IMR-90 (cell line): ENCODE measurements at regions not wholly inside any gene's neighbourhood (a gene's known extent, or its start where the extent isn't known, plus 50 kb on each side); places are given as distances from the start of the nearest gene placed in this dataset.
A peak's percentile ranks its signal among the peaks of the same experiment; 100 is the strongest.

Source experiments
- ATAC-seq: fragments of 200-7000 bp; cut with Tn5 transposase; 2 replicates; pipeline ENCODE4 v1.9.1; 2020; ENCODE audit warnings: low read depth, mild to moderate bottlenecking, moderate library complexity
- BruUV-seq: library from RNA; stranded (reverse); fragments of 400-500 nt; replicated peaks from 2 replicates; lab custom pipeline; 2021; lab: Mats Ljungman, UMichigan
- CTCF ChIA-PET: fragments of 300-600 bp; formaldehyde crosslinking; extraction: SDS; loops from one replicate; lab custom pipeline; 2021; ENCODE audit warnings: antibody characterized with exemption; lab: Yijun Ruan, JAX
- POLR2A ChIA-PET: fragments of 300-600 bp; sonication (Branson Sonifier 250); formaldehyde crosslinking; loops from one replicate; lab custom pipeline; 2022; ENCODE audit warnings: antibody characterized with exemption; ENCODE audit not compliant: unreplicated experiment; lab: Charles Lee
- DNase-seq: peaks from one replicate; pipeline ENCODE4 v3.0.0; 2013
- H2AFZ ChIP-seq: replicated peaks from 2 replicates; pipeline ENCODE3; 2013; ENCODE audit warnings: low read length, mild to moderate bottlenecking; ENCODE audit not compliant: poor library complexity
- H2AK5ac ChIP-seq: 2 replicates; pipeline ENCODE4 v1.6.1; 2013; ENCODE audit warnings: low read depth, low read length, inconsistent platforms
- H2AK9ac ChIP-seq: replicated peaks from 2 replicates; pipeline ENCODE3; 2013; ENCODE audit warnings: mild to moderate bottlenecking, low read depth, low read length, moderate library complexity; ENCODE audit not compliant: poor library complexity
- H2BK120ac ChIP-seq: 2 replicates; pipeline ENCODE4 v1.6.1; 2013; ENCODE audit warnings: low read depth, low read length, inconsistent platforms
- H2BK15ac ChIP-seq: 3 replicates; pipeline ENCODE4 v1.6.1; 2013; ENCODE audit warnings: low read depth, low read length, inconsistent platforms
- H2BK20ac ChIP-seq: 2 replicates; pipeline ENCODE4 v1.6.1; 2013; ENCODE audit warnings: low read depth, mild to moderate bottlenecking, inconsistent platforms, low read length, moderate library complexity
- H2BK5ac ChIP-seq: 2 replicates; pipeline ENCODE4 v1.6.1; 2013; ENCODE audit warnings: mild to moderate bottlenecking, low read depth, low read length, inconsistent platforms; ENCODE audit not compliant: poor library complexity, severe bottlenecking
- H3K14ac ChIP-seq: replicated peaks from 2 replicates; pipeline ENCODE4 v1.6.1; 2013; ENCODE audit warnings: low read depth, low read length, inconsistent platforms
- H3K18ac ChIP-seq: 2 replicates; pipeline ENCODE4 v1.6.1; 2013; ENCODE audit warnings: low read depth, low read length, control low read depth
- H3K23ac ChIP-seq: 2 replicates; pipeline ENCODE4 v1.6.1; 2013; ENCODE audit warnings: low read depth, low read length, inconsistent platforms
- H3K27ac ChIP-seq: 2 replicates; pipeline ENCODE4 v1.5.1; 2013; ENCODE audit warnings: mild to moderate bottlenecking, control low read depth, low read length; ENCODE audit not compliant: insufficient read depth
- H3K27me3 ChIP-seq: 2 replicates; pipeline ENCODE4 v1.6.1; 2013; ENCODE audit warnings: low read length; ENCODE audit not compliant: control insufficient read depth, insufficient read depth
- H3K36me3 ChIP-seq: 2 replicates; pipeline ENCODE4 v1.6.1; 2013; ENCODE audit warnings: low read length, mixed read lengths; ENCODE audit not compliant: control insufficient read depth, insufficient read depth
- H3K4ac ChIP-seq: 2 replicates; pipeline ENCODE4 v1.6.1; 2013; ENCODE audit warnings: low read depth, low read length, inconsistent platforms
- H3K4me1 ChIP-seq: 2 replicates; pipeline ENCODE4 v1.6.1; 2013; ENCODE audit warnings: low read length, mixed read lengths; ENCODE audit not compliant: control insufficient read depth, insufficient read depth
- H3K4me2 ChIP-seq: 2 replicates; pipeline ENCODE4 v1.6.1; 2013; ENCODE audit warnings: low read depth, mild to moderate bottlenecking, control low read depth, low read length, moderate library complexity
- H3K4me3 ChIP-seq: 2 replicates; pipeline ENCODE4 v1.5.1; 2013; ENCODE audit warnings: low read depth, mild to moderate bottlenecking, control low read depth, low read length, moderate library complexity; ENCODE audit not compliant: insufficient read depth
- H3K56ac ChIP-seq: 2 replicates; pipeline ENCODE4 v1.6.1; 2013; ENCODE audit warnings: low read length, inconsistent platforms; ENCODE audit not compliant: insufficient read depth; ENCODE audit errors: extremely low read depth
- H3K79me1 ChIP-seq, 2 experiments: 2 replicates each; pipeline ENCODE4 v1.6.1; 2013; ENCODE audit warnings: low read length in 2 of 2, inconsistent platforms in 1 of 2, low read depth in 1 of 2
- H3K9ac ChIP-seq: 2 replicates; pipeline ENCODE4 v1.6.1; 2013; ENCODE audit warnings: low read depth, low read length, control low read depth
- H3K9me1 ChIP-seq: 2 replicates; pipeline ENCODE4 v1.6.1; 2013; ENCODE audit warnings: low read length, inconsistent platforms; ENCODE audit not compliant: insufficient read depth
- H3K9me3 ChIP-seq: 2 replicates; pipeline ENCODE4 v1.6.1; 2013; ENCODE audit warnings: low read length; ENCODE audit not compliant: control insufficient read depth, insufficient read depth
- H4K20me1 ChIP-seq: 2 replicates; pipeline ENCODE4 v1.6.1; 2013; ENCODE audit warnings: low read length, inconsistent platforms; ENCODE audit not compliant: insufficient read depth
- H4K5ac ChIP-seq: 2 replicates; pipeline ENCODE4 v1.6.1; 2013; ENCODE audit warnings: mild to moderate bottlenecking, low read depth, low read length, control low read depth
- H4K8ac ChIP-seq, 2 experiments: 2 replicates each; pipeline ENCODE4 v1.6.1; 2013; ENCODE audit warnings: low read depth in 2 of 2, low read length in 2 of 2, control low read depth in 1 of 2, inconsistent platforms in 1 of 2
- H4K91ac ChIP-seq: 2 replicates; pipeline ENCODE4 v1.6.1; 2013; ENCODE audit warnings: low read depth, low read length, inconsistent platforms; ENCODE audit not compliant: insufficient read depth
- BHLHE40 ChIP-seq: fragments of 150-350 bp; IDR thresholded peaks from 2 replicates; pipeline ENCODE4 v1.6.1; 2016; ENCODE audit warnings: mild to moderate bottlenecking, low read depth, low read length
- CEBPB ChIP-seq: IDR thresholded peaks from 2 replicates; pipeline ENCODE4 v1.6.1; 2012; ENCODE audit warnings: low read depth, low read length, improper control_type of control experiment
- CHD1 ChIP-seq: IDR thresholded peaks from 2 replicates; pipeline ENCODE4 v1.6.1; 2012; ENCODE audit warnings: low read depth, low read length, improper control_type of control experiment
- MAZ ChIP-seq: IDR thresholded peaks from 2 replicates; pipeline ENCODE4 v1.6.1; 2012; ENCODE audit warnings: low read depth, mild to moderate bottlenecking, low read length, improper control_type of control experiment, moderate library complexity, borderline replicate concordance
- MXI1 ChIP-seq: IDR thresholded peaks from 2 replicates; pipeline ENCODE4 v1.6.1; 2012; ENCODE audit warnings: low read depth, mild to moderate bottlenecking, low read length, moderate library complexity, borderline replicate concordance
- NFE2L2 ChIP-seq: fragments of 150-350 bp; IDR thresholded peaks from 2 replicates; pipeline ENCODE4 v1.6.1; 2016; ENCODE audit warnings: low read depth, mild to moderate bottlenecking, low read length
- POLR2A ChIP-seq: IDR thresholded peaks from 2 replicates; pipeline ENCODE4 v1.6.1; 2012; ENCODE audit warnings: mild to moderate bottlenecking, low read depth, low read length
- RAD21 ChIP-seq: IDR thresholded peaks from 2 replicates; pipeline ENCODE4 v1.6.1; 2012; ENCODE audit warnings: low read length, improper control_type of control experiment
- RCOR1 ChIP-seq: IDR thresholded peaks from 2 replicates; pipeline ENCODE4 v1.6.1; 2012; ENCODE audit warnings: mild to moderate bottlenecking, low read length, improper control_type of control experiment; ENCODE audit not compliant: insufficient replicate concordance
- SMC3 ChIP-seq: fragments of 150-350 bp; IDR thresholded peaks from 2 replicates; pipeline ENCODE4 v1.6.1; 2016; ENCODE audit warnings: low read depth, mild to moderate bottlenecking, antibody characterized with exemption, low read length, moderate library complexity
- WGBS, 2 experiments: methylation state at CpG; one replicate each; pipeline versions ENCODE4 v1.1.5 to v1.1.7; 2013; ENCODE audit warnings: missing lambda C conversion rate in 2 of 2; ENCODE audit not compliant: insufficient read length in 1 of 2; ENCODE audit errors: extremely low coverage in 2 of 2; 5-methylcytosine and 5-hydroxymethylcytosine counted together
- dilution Hi-C: fragments of 300-500 bp; cut with HindIII; formaldehyde crosslinking; loops from one replicate; pipeline ENCODE4 v1.14.3; 2018; ENCODE audit warnings: low sequenced_read_pairs; ENCODE audit not compliant: unreplicated experiment
- in situ Hi-C: fragments of 300-500 bp; cut with MboI; formaldehyde crosslinking; loops from 3 replicates; pipeline ENCODE4 v1.14.3; 2019; ENCODE audit warnings: low sequenced_read_pairs, inconsistent platforms, mixed read lengths
- intact Hi-C: fragments of 100-400 bp; cut with micrococcal nuclease; formaldehyde crosslinking; loops from 2 replicates; pipeline ENCODE4 v1.10.0; 2022
- TF ChIP-seq, protein P1 (sequence below): fragments of 150-350 bp; IDR thresholded peaks from 2 replicates; pipeline ENCODE4 v1.6.1; 2016; ENCODE audit warnings: low read depth, mild to moderate bottlenecking, low read length, moderate library complexity, borderline replicate concordance
- TF ChIP-seq, protein P2 (sequence below): fragments of 150-350 bp; IDR thresholded peaks from 2 replicates; pipeline ENCODE4 v1.6.1; 2017; ENCODE audit warnings: mild to moderate bottlenecking, antibody characterized with exemption, low read length, low read depth
- TF ChIP-seq, protein P3 (sequence below): conservative IDR thresholded peaks from 2 replicates; pipeline ENCODE4 v1.5.1; 2012; ENCODE audit warnings: mild to moderate bottlenecking, low read depth, low read length, improper control_type of control experiment

GRCh38 chr17:63382136-63382535 is 64.0 kb downstream of the CYB561 start:
- Histone ChIP-seq H3K56ac (peak overlapping the region; percentile 3; the same call in 1 of the 2 replicates), H3K9me1 (peaks cover 3% of the 10 kb centered on the region; the same call in 1 of the 2 replicates), H4K5ac (no peak overlapping the region), H2BK120ac (peak overlapping the region; percentile 44; the same call in 1 of the 2 replicates), H3K27me3 (no peaks in the 10 kb centered on the region), H3K4me2 (peak overlapping the region; percentile 18; the same call in 1 of the 2 replicates), H3K4ac (no peak overlapping the region), H2AFZ (no peak overlapping the region), H3K79me1 (peaks cover 19 to 22% of the 10 kb centered on the region in 2 experiments), H3K9ac (no peak overlapping the region), H3K27ac (no peak overlapping the region), H3K4me1 (peaks cover 8% of the 10 kb centered on the region; the same call in 1 of the 2 replicates), H4K91ac (peak overlapping the region; percentile 56; the same call in 1 of the 2 replicates), H3K18ac (no peak overlapping the region; the same call in 1 of the 2 replicates), H2BK15ac (no peak overlapping the region), H3K23ac (no peak overlapping the region), H3K14ac (peak overlapping the region; percentile 31; the same call in 1 of the 2 replicates), H3K4me3 (no peak overlapping the region), H2BK20ac (no peak overlapping the region), H2AK9ac (no peak overlapping the region), H3K36me3 (peaks cover 5% of the 10 kb centered on the region; the same call in 1 of the 2 replicates), H2AK5ac (no peak overlapping the region), H4K20me1 (peaks cover 4% of the 10 kb centered on the region; the same call in 1 of the 2 replicates), H2BK5ac (peak overlapping the region; percentile 21), H3K9me3 (no peaks in the 10 kb centered on the region), H4K8ac (no peak overlapping the region; a peak in 1 of 4 replicates)
- no peak for ATAC-seq
- in situ Hi-C loops, result no loop called here
- 92% methylated on average over 2 of the region's 2 CpGs; no CpG with 5 or more reads in 1 of the 2 experiments for WGBS, 2 experiments
- BruUV-seq, result no TSS peak
- POLR2A ChIA-PET, result no interaction called here
- no peak for DNase-seq
- CTCF ChIA-PET, result interaction anchor here (1.0 to 1.1 kb wide), 2 partner anchors 11 to 24 kb away, joined by 3 read pairs; no protein-coding TSS in a partner anchor
- intact Hi-C loops, result no loop called here
- TF ChIP-seq SMC3 (no peak), BHLHE40 (no peak), POLR2A (no peak), MAZ (no peak), CHD1 (no peak), CEBPB (no peak), NFE2L2 (no peak), RCOR1 (no peak), MXI1 (no peak), RAD21 (no peak)
- TF ChIP-seq, protein P1, sequence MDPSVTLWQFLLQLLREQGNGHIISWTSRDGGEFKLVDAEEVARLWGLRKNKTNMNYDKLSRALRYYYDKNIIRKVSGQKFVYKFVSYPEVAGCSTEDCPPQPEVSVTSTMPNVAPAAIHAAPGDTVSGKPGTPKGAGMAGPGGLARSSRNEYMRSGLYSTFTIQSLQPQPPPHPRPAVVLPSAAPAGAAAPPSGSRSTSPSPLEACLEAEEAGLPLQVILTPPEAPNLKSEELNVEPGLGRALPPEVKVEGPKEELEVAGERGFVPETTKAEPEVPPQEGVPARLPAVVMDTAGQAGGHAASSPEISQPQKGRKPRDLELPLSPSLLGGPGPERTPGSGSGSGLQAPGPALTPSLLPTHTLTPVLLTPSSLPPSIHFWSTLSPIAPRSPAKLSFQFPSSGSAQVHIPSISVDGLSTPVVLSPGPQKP, result no peak
- TF ChIP-seq, protein P2, sequence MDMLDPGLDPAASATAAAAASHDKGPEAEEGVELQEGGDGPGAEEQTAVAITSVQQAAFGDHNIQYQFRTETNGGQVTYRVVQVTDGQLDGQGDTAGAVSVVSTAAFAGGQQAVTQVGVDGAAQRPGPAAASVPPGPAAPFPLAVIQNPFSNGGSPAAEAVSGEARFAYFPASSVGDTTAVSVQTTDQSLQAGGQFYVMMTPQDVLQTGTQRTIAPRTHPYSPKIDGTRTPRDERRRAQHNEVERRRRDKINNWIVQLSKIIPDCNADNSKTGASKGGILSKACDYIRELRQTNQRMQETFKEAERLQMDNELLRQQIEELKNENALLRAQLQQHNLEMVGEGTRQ, result no peak
- TF ChIP-seq, protein P3, sequence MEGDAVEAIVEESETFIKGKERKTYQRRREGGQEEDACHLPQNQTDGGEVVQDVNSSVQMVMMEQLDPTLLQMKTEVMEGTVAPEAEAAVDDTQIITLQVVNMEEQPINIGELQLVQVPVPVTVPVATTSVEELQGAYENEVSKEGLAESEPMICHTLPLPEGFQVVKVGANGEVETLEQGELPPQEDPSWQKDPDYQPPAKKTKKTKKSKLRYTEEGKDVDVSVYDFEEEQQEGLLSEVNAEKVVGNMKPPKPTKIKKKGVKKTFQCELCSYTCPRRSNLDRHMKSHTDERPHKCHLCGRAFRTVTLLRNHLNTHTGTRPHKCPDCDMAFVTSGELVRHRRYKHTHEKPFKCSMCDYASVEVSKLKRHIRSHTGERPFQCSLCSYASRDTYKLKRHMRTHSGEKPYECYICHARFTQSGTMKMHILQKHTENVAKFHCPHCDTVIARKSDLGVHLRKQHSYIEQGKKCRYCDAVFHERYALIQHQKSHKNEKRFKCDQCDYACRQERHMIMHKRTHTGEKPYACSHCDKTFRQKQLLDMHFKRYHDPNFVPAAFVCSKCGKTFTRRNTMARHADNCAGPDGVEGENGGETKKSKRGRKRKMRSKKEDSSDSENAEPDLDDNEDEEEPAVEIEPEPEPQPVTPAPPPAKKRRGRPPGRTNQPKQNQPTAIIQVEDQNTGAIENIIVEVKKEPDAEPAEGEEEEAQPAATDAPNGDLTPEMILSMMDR, result no peak
- dilution Hi-C loops, result no loop called here
